Fibroblast of lung (primary cell): ENCODE measurements at regions not wholly inside any gene's neighbourhood (a gene's known extent, or its start where the extent isn't known, plus 50 kb on each side); places are given as distances from the start of the nearest gene placed in this dataset.

Source experiments
- CTCF ChIP-seq, 2 donors: IDR thresholded peaks in 1 of 2; conservative IDR thresholded peaks in 1 of 2; 1 replicate in 1 of 2; 2 replicates in 1 of 2; pipeline ENCODE4 v1.5.1; 2011 to 2012; ENCODE audit warnings: low read length in 2 of 2, control low read depth in 1 of 2, inconsistent platforms in 1 of 2, low read depth in 1 of 2, mild to moderate bottlenecking in 1 of 2
- EZH2 ChIP-seq: IDR thresholded peaks from 2 replicates; pipeline ENCODE4 v1.5.1; 2012; ENCODE audit warnings: low read length, control low read depth, mild to moderate bottlenecking; ENCODE audit errors: missing control alignments

DNA sequence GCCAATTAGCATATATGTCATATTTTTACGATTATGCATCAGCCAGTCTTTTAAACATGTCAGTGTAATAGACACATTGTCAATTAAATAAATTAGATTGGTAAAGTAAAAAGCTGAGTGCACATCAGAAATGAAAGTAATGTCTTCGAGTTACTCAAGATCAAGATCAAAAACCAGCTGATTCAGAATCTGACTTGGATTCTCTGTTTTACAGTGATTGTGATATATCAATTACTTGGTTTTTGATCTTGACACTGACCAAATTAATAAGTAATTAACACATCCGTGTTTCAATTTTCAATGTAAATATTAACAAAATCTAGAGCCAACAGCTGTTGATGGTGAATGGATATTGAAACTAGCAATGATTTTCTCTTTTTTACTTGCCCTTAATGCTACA lies 311.6 kb downstream of the PDGFC start:
- TF ChIP-seq CTCF (conservative IDR thresholded peaks at IDR 0.05 in 1 of 2, IDR thresholded peaks at IDR 0.05 in 1 of 2; ENCODE audit: low read depth in 1 of 2, low read length in 2 of 2) (no peak), EZH2 (no peak)
